ENCODE measurements at regions not wholly inside any gene's neighbourhood (a gene's known extent, or its start where the extent isn't known, plus 50 kb on each side); places are given as distances from the start of the nearest gene placed in this dataset.

DNA sequence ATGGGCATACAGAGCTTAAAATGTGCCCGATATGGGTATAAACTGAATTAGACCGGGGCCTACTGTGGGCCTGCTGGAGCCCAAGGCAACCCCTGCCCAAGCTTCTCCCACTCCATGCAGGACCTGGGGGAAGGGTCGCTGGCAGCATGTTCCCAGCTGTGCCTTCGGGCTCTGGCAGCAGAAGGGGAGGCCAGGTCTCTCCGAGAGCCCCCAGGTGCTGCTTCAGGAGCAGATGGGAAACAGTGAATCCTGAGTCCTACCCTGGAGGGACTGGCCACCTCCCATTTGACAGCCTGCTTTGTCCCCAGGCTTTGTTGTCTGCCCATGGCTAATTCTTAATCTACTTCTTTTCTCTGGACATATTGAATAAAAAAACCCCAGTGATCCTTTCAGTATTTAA lies 315.6 kb upstream of the B3GAT1 start:
- Histone ChIP-seq H3K9me3 (replicated peaks) (no peaks in the 10 kb centered on the region), H3K36me3 (no peaks in the 10 kb centered on the region), H3K4me3 (no peak overlapping the region), H3K27me3 (ENCODE audit: low read depth) (peaks cover 89% of the 10 kb centered on the region), H3K27ac (replicated peaks) (no peak overlapping the region), H3K4me1 (no peaks in the 10 kb centered on the region)
- intact Hi-C loops (cut with micrococcal nuclease), result no loop called here
- DNase-seq, result no peak
- TF ChIP-seq, protein P1, sequence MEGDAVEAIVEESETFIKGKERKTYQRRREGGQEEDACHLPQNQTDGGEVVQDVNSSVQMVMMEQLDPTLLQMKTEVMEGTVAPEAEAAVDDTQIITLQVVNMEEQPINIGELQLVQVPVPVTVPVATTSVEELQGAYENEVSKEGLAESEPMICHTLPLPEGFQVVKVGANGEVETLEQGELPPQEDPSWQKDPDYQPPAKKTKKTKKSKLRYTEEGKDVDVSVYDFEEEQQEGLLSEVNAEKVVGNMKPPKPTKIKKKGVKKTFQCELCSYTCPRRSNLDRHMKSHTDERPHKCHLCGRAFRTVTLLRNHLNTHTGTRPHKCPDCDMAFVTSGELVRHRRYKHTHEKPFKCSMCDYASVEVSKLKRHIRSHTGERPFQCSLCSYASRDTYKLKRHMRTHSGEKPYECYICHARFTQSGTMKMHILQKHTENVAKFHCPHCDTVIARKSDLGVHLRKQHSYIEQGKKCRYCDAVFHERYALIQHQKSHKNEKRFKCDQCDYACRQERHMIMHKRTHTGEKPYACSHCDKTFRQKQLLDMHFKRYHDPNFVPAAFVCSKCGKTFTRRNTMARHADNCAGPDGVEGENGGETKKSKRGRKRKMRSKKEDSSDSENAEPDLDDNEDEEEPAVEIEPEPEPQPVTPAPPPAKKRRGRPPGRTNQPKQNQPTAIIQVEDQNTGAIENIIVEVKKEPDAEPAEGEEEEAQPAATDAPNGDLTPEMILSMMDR (IDR thresholded peaks at IDR 0.05; ENCODE audit: borderline replicate concordance), result no peak

GRCh38 chr11:134727204-134727603 lies 315.2 kb upstream of the B3GAT1 start:
- Histone ChIP-seq H3K4me1 (no peaks in the 10 kb centered on the region), H3K27ac (replicated peaks) (no peak overlapping the region), H3K9me3 (replicated peaks) (no peaks in the 10 kb centered on the region), H3K36me3 (no peaks in the 10 kb centered on the region), H3K4me3 (no peak overlapping the region), H3K27me3 (ENCODE audit: low read depth) (peaks cover 84% of the 10 kb centered on the region)
- TF ChIP-seq, protein P1 (IDR thresholded peaks at IDR 0.05; ENCODE audit: borderline replicate concordance), result no peak
- intact Hi-C loops (cut with micrococcal nuclease), result no loop called here
- no peak for DNase-seq

DNA sequence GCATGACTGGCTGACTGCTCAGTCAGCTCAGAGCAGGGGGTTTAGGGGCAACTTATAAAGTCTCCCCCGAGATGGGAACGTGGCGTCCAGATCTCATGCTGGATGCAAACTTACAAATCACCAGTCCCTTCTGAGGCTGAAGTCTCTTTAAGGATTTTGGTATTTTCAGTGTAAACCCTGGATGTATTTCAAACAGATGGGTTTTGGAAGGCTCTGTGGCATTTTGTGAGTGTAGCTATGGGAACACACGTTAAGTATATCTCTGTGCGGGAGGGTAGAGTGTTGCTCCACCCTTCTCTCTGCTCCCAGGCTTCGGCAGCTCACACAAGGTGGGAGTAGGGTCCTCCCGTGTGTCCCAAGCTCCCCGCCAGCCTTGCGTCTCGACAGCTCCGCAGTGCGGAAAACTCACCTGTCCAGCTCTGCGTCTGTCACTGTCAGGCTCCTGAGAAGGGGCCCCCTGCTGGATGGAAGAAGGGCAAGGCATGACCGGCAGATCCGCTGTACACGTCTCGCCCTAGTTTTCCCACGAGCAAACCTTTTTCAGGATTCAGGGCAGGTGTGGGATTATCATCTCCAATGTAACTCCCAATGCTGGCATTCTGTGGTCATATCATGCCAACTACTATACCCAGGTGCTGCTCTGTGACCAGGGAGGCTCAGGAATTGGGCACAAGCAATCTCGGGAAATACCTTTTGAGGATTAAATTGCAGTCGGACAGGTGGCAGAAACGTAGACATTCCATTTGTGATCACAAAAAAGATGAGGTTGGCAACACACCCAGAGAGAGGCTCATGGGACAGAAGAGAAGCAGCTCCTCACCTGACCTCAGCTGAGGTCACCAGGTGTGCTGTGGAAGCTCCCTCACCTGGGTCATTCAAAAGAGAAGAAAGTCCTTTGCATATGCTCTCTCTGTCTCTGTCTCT lies 313.9 kb upstream of the B3GAT1 start:
- no peaks in the 10 kb centered on the region for H3K4me1 ChIP-seq
- intact Hi-C loops (cut with micrococcal nuclease), result no loop called here

DNA sequence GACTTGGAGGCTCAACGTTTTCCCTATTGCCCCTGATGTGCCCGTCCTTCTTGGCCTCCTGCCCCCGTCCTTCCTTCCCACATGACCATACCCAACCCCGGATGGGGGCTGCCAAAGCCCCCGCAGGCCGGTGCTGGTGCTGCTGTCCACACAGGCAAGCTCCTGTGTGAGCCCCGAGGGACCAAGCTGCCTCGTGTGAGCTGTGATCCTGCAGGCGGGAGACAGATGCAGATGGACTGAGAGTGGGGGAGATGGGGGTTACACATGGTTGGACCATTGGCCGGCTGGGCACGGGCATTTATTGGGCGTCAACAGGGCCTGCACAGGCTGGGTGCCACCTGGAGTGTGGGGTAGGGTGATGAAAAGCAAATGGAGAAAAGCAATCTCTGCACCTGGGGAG lies 313.2 kb upstream of the B3GAT1 start:
- Histone ChIP-seq H3K36me3 (no peaks in the 10 kb centered on the region), H3K27ac (replicated peaks) (no peak overlapping the region), H3K27me3 (ENCODE audit: low read depth) (peaks cover 65% of the 10 kb centered on the region), H3K4me3 (no peak overlapping the region), H3K9me3 (replicated peaks) (peaks cover 7% of the 10 kb centered on the region), H3K4me1 (no peaks in the 10 kb centered on the region)
- intact Hi-C loops (cut with micrococcal nuclease), result no loop called here
- TF ChIP-seq, protein P1 (IDR thresholded peaks at IDR 0.05; ENCODE audit: borderline replicate concordance), result no peak
- DNase-seq, result no peak

More for the DNA sequence above, 313.9 kb upstream of the B3GAT1 start:
- no peak for DNase-seq
- Histone ChIP-seq H3K27me3 (ENCODE audit: low read depth) (peaks cover 73% of the 10 kb centered on the region), H3K36me3 (no peaks in the 10 kb centered on the region), H3K27ac (replicated peaks) (no peak overlapping the region), H3K9me3 (replicated peaks) (peaks cover 4% of the 10 kb centered on the region), H3K4me3 (no peak overlapping the region)
- TF ChIP-seq, protein P1 (IDR thresholded peaks at IDR 0.05; ENCODE audit: borderline replicate concordance), result no peak

- DNase-seq, result no peak
- no peak overlapping the region for H3K27ac ChIP-seq (replicated peaks)
- peaks cover 61% of the 10 kb centered on the region for H3K27me3 ChIP-seq (ENCODE audit: low read depth)
- TF ChIP-seq, protein P1 (IDR thresholded peaks at IDR 0.05; ENCODE audit: borderline replicate concordance), result no peak
- no peaks in the 10 kb centered on the region for H3K36me3 ChIP-seq
- H3K9me3 ChIP-seq (replicated peaks), result peaks cover 7% of the 10 kb centered on the region
- H3K4me1 ChIP-seq, result no peaks in the 10 kb centered on the region
- intact Hi-C loops (cut with micrococcal nuclease), result no loop called here
- no peak overlapping the region for H3K4me3 ChIP-seq
Measured at GRCh38 chr11:134724779-134725140, 312.7 kb upstream of the B3GAT1 start.

All from left ventricle myocardium inferior (tissue), 1 donor.